ENCODE measurements at regions not wholly inside any gene's neighbourhood (a gene's known extent, or its start where the extent isn't known, plus 50 kb on each side); places are given as distances from the start of the nearest gene placed in this dataset.
A peak's percentile ranks its signal among the peaks of the same experiment; 100 is the strongest.

DNA sequence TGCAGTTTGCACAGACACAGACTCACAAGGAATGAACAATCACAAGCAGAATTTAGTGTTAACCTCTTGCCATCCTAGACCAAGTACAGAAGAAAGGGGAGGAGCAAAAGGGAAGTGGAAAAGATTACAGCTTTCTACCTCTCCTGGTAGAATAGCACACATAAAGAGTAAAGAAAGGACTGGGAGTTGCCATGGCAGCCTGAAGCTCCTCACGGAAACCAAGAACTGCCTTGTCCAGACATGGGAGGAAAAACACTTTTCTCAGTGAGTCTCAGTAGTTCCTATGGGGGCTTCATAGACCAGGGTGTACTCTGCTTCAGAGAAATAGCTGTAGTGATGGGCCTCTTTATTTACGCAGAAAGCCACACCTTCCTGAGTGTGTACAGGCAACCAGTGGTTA is 114.7 kb upstream of the GAP43 start:
- H3K9me3 ChIP-seq, result 0 out of 2 replicates have a peak, but pooled peaks cover 3% of the 10 kb centered on the region
- H3K4me3 ChIP-seq, result no peak overlapping the region
- H3K36me3 ChIP-seq, result no peaks in the 10 kb centered on the region
- H3K27me3 ChIP-seq, result peaks cover 24% of the 10 kb centered on the region
- no peak for DNase-seq

- H3K36me3 ChIP-seq, result no peaks in the 10 kb centered on the region
- peak; percentile 23 for DNase-seq
- no peaks in the 10 kb centered on the region for H3K9me3 ChIP-seq
- H3K27me3 ChIP-seq, result peaks cover 23% of the 10 kb centered on the region
- H3K4me3 ChIP-seq, result peak overlapping the region; percentile 45
These were observed 110.5 kb upstream of the GAP43 start for GRCh38 chr3:115512565-115513415.

- Histone ChIP-seq H3K27me3 (peaks cover 23% of the 10 kb centered on the region), H3K36me3 (no peaks in the 10 kb centered on the region), H3K9me3 (no peaks in the 10 kb centered on the region), H3K4me3 (peak overlapping the region; percentile 45)
- DNase-seq, result no peak
These were observed 109.9 kb upstream of the GAP43 start for GRCh38 chr3:115513416-115513800.

GRCh38 chr3:115517457-115518050 is 105.8 kb upstream of the GAP43 start:
- H3K36me3 ChIP-seq, result no peaks in the 10 kb centered on the region
- no peaks in the 10 kb centered on the region for H3K9me3 ChIP-seq
- no peaks in the 10 kb centered on the region; the same call in 1 of the 2 replicates for H3K27me3 ChIP-seq
- H3K4me3 ChIP-seq, result no peak overlapping the region
- DNase-seq, result no peak

GRCh38 chr3:115518100-115518852 is 105.0 kb upstream of the GAP43 start:
- Histone ChIP-seq H3K36me3 (no peaks in the 10 kb centered on the region), H3K27me3 (no peaks in the 10 kb centered on the region), H3K4me3 (no peak overlapping the region), H3K9me3 (no peaks in the 10 kb centered on the region)
- peak; percentile 93 for DNase-seq

- Histone ChIP-seq H3K4me3 (no peak overlapping the region), H3K27me3 (no peaks in the 10 kb centered on the region), H3K9me3 (no peaks in the 10 kb centered on the region), H3K36me3 (no peaks in the 10 kb centered on the region)
- DNase-seq, result no peak
These were observed 103.1 kb upstream of the GAP43 start for GRCh38 chr3:115520241-115520640.

GRCh38 chr3:115520651-115521245 is 102.6 kb upstream of the GAP43 start:
- DNase-seq, result peak; percentile 9
- Histone ChIP-seq H3K27me3 (no peaks in the 10 kb centered on the region), H3K9me3 (no peaks in the 10 kb centered on the region), H3K4me3 (no peak overlapping the region), H3K36me3 (no peaks in the 10 kb centered on the region)

DNA sequence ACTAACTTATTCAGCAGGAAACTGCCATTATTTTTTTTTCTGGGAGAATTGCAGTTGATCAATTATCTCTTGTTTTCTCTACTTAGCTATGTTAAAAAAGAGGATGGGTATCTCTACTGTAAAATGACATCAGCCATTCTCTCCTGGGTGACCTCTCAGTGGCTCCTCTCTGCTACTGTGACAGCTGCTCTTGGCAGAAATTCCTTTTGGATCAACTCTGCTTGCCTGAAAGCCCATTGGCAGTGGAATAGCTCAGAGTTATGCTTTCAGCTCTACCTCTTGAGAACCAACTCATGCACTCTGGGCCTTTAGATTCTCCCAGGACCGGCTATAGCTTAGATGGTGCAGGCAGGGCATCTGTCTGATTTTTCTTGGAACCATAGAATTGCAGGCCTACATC is 99.9 kb upstream of the GAP43 start:
- Histone ChIP-seq H3K27me3 (no peaks in the 10 kb centered on the region), H3K36me3 (no peaks in the 10 kb centered on the region), H3K9me3 (no peaks in the 10 kb centered on the region), H3K4me3 (no peak overlapping the region)
- no peak for DNase-seq

DNA sequence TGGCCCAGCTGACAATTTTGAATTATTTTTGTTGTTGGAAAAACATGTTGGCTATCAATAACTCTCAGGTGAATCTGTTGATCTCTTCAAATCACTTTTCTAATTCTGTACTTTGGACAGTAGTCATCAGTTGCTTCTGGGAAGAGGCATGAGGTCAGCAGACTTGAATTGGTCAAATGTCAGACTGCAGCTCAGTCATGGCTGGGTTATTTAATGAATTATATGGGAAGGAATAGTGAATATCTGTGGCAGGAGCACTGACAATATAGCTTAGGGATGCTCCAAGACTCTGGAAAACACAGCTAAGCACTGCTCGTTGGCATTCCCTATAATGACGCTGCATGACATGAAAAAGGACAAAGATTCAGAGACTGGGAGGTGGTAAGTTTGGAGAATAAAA is 98.8 kb upstream of the GAP43 start:
- no peak for DNase-seq
- Histone ChIP-seq H3K27me3 (no peaks in the 10 kb centered on the region), H3K36me3 (no peaks in the 10 kb centered on the region), H3K9me3 (no peaks in the 10 kb centered on the region), H3K4me3 (no peak overlapping the region)

- DNase-seq, result peak; percentile 12
- H3K4me3 ChIP-seq, result no peak overlapping the region
- no peaks in the 10 kb centered on the region for H3K36me3 ChIP-seq
- peaks cover 3% of the 10 kb centered on the region; the same call in 1 of the 2 replicates for H3K9me3 ChIP-seq
- H3K27me3 ChIP-seq, result no peaks in the 10 kb centered on the region
These were observed 97.6 kb upstream of the GAP43 start for GRCh38 chr3:115525731-115526130.

DNA sequence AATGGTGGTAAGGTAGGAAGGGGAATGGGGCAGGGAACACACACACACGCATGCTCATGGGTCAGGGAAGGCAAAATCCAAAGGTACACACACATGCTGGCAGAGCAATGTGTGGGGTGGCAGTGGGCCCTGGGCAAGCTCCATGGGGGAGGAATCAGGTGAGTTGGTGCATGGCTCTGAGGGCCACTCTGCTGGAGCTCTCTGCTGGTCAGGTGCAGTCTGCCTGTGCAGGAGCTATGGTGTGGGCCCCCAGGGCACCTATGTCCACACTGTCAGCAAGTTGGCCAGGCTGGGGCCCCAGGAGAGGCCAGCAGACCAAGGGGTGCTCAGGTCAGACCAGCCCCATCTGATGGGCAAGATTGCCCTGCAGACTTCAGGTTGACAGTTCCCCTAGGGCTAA is 90.1 kb upstream of the GAP43 start:
- DNase-seq, result no peak
- Histone ChIP-seq H3K27me3 (no peaks in the 10 kb centered on the region; the same call in 1 of the 2 replicates), H3K9me3 (peaks cover 3% of the 10 kb centered on the region; the same call in 1 of the 2 replicates), H3K36me3 (no peaks in the 10 kb centered on the region), H3K4me3 (no peak overlapping the region)

GRCh38 chr3:115536171-115536570 is 87.1 kb upstream of the GAP43 start:
- no peak overlapping the region for H3K4me3 ChIP-seq
- H3K27me3 ChIP-seq, result no peaks in the 10 kb centered on the region; the same call in 1 of the 2 replicates
- no peaks in the 10 kb centered on the region for H3K36me3 ChIP-seq
- H3K9me3 ChIP-seq, result no peaks in the 10 kb centered on the region
- no peak for DNase-seq

- H3K4me3 ChIP-seq, result no peak overlapping the region
- H3K9me3 ChIP-seq, result no peaks in the 10 kb centered on the region
- H3K36me3 ChIP-seq, result no peaks in the 10 kb centered on the region
- DNase-seq, result no peak
- H3K27me3 ChIP-seq, result no peaks in the 10 kb centered on the region; the same call in 1 of the 2 replicates
These were observed 85.6 kb upstream of the GAP43 start for GRCh38 chr3:115537669-115538068.

GRCh38 chr3:115547207-115547606 is 76.1 kb upstream of the GAP43 start:
- no peak for DNase-seq
- no peaks in the 10 kb centered on the region for H3K36me3 ChIP-seq
- H3K27me3 ChIP-seq, result no peaks in the 10 kb centered on the region
- no peaks in the 10 kb centered on the region for H3K9me3 ChIP-seq
- H3K4me3 ChIP-seq, result no peak overlapping the region

GRCh38 chr3:115548611-115549010 is 74.7 kb upstream of the GAP43 start:
- H3K9me3 ChIP-seq, result no peaks in the 10 kb centered on the region
- no peak for DNase-seq
- H3K36me3 ChIP-seq, result no peaks in the 10 kb centered on the region
- no peak overlapping the region for H3K4me3 ChIP-seq
- no peaks in the 10 kb centered on the region for H3K27me3 ChIP-seq

GRCh38 chr3:115549071-115549470 is 74.2 kb upstream of the GAP43 start:
- H3K27me3 ChIP-seq, result no peaks in the 10 kb centered on the region
- no peak for DNase-seq
- no peaks in the 10 kb centered on the region for H3K36me3 ChIP-seq
- no peak overlapping the region for H3K4me3 ChIP-seq
- no peaks in the 10 kb centered on the region for H3K9me3 ChIP-seq

DNA sequence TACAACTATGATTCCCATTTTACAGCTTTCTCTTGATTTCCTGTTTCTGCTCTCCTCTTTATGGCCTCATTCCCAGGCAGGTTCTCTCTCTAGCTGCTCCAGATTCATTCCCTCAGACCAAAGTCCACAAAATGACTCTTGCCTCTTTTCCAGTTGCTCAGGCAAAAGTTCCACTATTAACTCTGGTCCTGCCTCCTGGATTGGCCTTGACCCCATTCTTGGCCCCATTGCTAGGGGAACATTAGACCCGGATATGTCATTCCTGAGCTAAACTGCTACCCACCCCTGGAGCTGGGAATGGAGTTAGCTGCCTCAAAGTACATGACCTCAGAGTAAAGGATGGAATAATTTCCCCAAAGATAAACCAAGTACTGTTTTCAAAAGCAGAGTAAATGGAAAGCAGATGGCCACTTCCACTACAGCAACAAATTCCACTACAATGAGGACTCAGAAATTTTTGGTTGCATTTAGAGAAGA is 73.0 kb upstream of the GAP43 start:
- H3K27me3 ChIP-seq, result no peaks in the 10 kb centered on the region
- DNase-seq, result no peak
- H3K36me3 ChIP-seq, result no peaks in the 10 kb centered on the region
- H3K9me3 ChIP-seq, result no peaks in the 10 kb centered on the region
- no peak overlapping the region for H3K4me3 ChIP-seq
